ENCODE measurements at regions not wholly inside any gene's neighbourhood (a gene's known extent, or its start where the extent isn't known, plus 50 kb on each side); places are given as distances from the start of the nearest gene placed in this dataset.

GRCh38 chr5:104061707-104062106, 499.1 kb upstream of the NUDT12 start:
- Histone ChIP-seq H3K9me1 (ENCODE audit: control insufficient read depth, extremely low read depth, insufficient read depth, low read length) (no peaks in the 10 kb centered on the region), H4K20me1 (ENCODE audit: control insufficient read depth, extremely low read depth, insufficient read depth, low read length) (no peaks in the 10 kb centered on the region), H3K27ac (ENCODE audit: control insufficient read depth, insufficient read depth, low read length) (no peak overlapping the region), H3K9ac (ENCODE audit: control insufficient read depth, extremely low read depth, insufficient read depth, low read length) (no peak overlapping the region), H3K4me1 (ENCODE audit: control insufficient read depth, extremely low read depth, insufficient read depth, low read length) (no peaks in the 10 kb centered on the region), H3K79me2 (ENCODE audit: control insufficient read depth, insufficient read depth, low read length) (no peaks in the 10 kb centered on the region), H3K27me3 (ENCODE audit: control insufficient read depth, extremely low read depth, insufficient read depth, low read length) (no peaks in the 10 kb centered on the region), H3K4me2 (ENCODE audit: control insufficient read depth, extremely low read depth, insufficient read depth, low read depth, low read length) (no peak overlapping the region), H3K4me3 (ENCODE audit: control insufficient read depth in 2 of 3, extremely low read depth in 1 of 3, insufficient read depth in 2 of 3, low read depth in 1 of 3, low read length in 3 of 3) (no peak overlapping the region), H2AFZ (ENCODE audit: control insufficient read depth, low read length) (no peak overlapping the region), H3K9me3 (ENCODE audit: control insufficient read depth, low read depth, low read length) (no peaks in the 10 kb centered on the region), H3K36me3 (ENCODE audit: control insufficient read depth in 2 of 2, extremely low read depth in 1 of 2, insufficient read depth in 2 of 2, low read length in 2 of 2) (no peaks in the 10 kb centered on the region)
- dilution Hi-C loops (cut with MboI; ENCODE audit: extremely low pct_ligation_motif_present, low sequenced_read_pairs), result no loop called here
- TF ChIP-seq EZH2 (IDR thresholded peaks at IDR 0.05; ENCODE audit: low read length) (no peak), CTCF (optimal IDR thresholded peaks at IDR 0.05 in 1 of 3, IDR thresholded peaks at IDR 0.05 in 1 of 3, conservative IDR thresholded peaks at IDR 0.05 in 1 of 3; ENCODE audit: extremely low read depth in 1 of 3, insufficient read depth in 2 of 3, low read length in 3 of 3) (no peak)
- FAIRE-seq, result no peak
- DNase-seq (ENCODE audit: low read depth, low spot score), result no peak

DNA sequence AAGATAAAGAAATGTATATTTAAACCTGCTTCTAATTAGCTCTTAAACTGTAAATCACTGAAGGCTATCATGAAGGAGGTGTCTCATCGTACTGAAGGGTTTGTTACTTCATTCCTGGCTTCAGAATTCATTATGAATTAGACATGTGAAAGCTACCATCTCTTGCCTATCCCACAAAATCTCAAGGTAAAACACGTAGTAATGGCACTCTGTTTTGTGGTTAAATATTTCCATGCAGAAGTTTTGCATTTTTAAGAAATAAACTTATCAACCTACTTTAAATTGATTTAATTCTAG, 490.7 kb upstream of the NUDT12 start:
- no peaks in the 10 kb centered on the region for H3K79me2 ChIP-seq (ENCODE audit: control insufficient read depth, insufficient read depth, low read length)
- no peak for FAIRE-seq
- no peak overlapping the region for H3K4me2 ChIP-seq (ENCODE audit: control insufficient read depth, extremely low read depth, insufficient read depth, low read depth, low read length)
- no peaks in the 10 kb centered on the region for H3K4me1 ChIP-seq (ENCODE audit: control insufficient read depth, extremely low read depth, insufficient read depth, low read length)
- no peaks in the 10 kb centered on the region for H3K27me3 ChIP-seq (ENCODE audit: control insufficient read depth, extremely low read depth, insufficient read depth, low read length)
- dilution Hi-C loops (cut with MboI; ENCODE audit: extremely low pct_ligation_motif_present, low sequenced_read_pairs), result no loop called here
- no peak overlapping the region for H2AFZ ChIP-seq (ENCODE audit: control insufficient read depth, low read length)
- H4K20me1 ChIP-seq (ENCODE audit: control insufficient read depth, extremely low read depth, insufficient read depth, low read length), result no peaks in the 10 kb centered on the region
- no peak for DNase-seq (ENCODE audit: low read depth, low spot score)
- H3K9me3 ChIP-seq (ENCODE audit: control insufficient read depth, low read depth, low read length), result no peaks in the 10 kb centered on the region
- no peak overlapping the region for H3K9ac ChIP-seq (ENCODE audit: control insufficient read depth, extremely low read depth, insufficient read depth, low read length)
- no peaks in the 10 kb centered on the region for H3K9me1 ChIP-seq (ENCODE audit: control insufficient read depth, extremely low read depth, insufficient read depth, low read length)
- no peak overlapping the region for H3K27ac ChIP-seq (ENCODE audit: control insufficient read depth, insufficient read depth, low read length)
- no peak overlapping the region for H3K4me3 ChIP-seq (ENCODE audit: control insufficient read depth in 2 of 3, extremely low read depth in 1 of 3, insufficient read depth in 2 of 3, low read depth in 1 of 3, low read length in 3 of 3)
- TF ChIP-seq EZH2 (IDR thresholded peaks at IDR 0.05; ENCODE audit: low read length) (no peak), CTCF (optimal IDR thresholded peaks at IDR 0.05 in 1 of 3, IDR thresholded peaks at IDR 0.05 in 1 of 3, conservative IDR thresholded peaks at IDR 0.05 in 1 of 3; ENCODE audit: extremely low read depth in 1 of 3, insufficient read depth in 2 of 3, low read length in 3 of 3) (no peak)
- H3K36me3 ChIP-seq (ENCODE audit: control insufficient read depth in 2 of 2, extremely low read depth in 1 of 2, insufficient read depth in 2 of 2, low read length in 2 of 2), result no peaks in the 10 kb centered on the region
